ENCODE measurements at regions not wholly inside any gene's neighbourhood (a gene's known extent, or its start where the extent isn't known, plus 50 kb on each side); places are given as distances from the start of the nearest gene placed in this dataset.
"Not testable (repeated sequence)": the region's sequence is repeated elsewhere in the genome, so short reads cannot be mapped to it uniquely, and the experiment has no call there.

GRCh38 chr1:238611406-238611805 is 720.7 kb upstream of the ZP4 start:
- H3K4me3 ChIP-seq (ENCODE audit: low read depth, low read length) = no peak overlapping the region
- TF ChIP-seq CTCF (conservative IDR thresholded peaks at IDR 0.05; ENCODE audit: low read depth, low read length) = no peak
- no peak for DNase-seq (ENCODE audit: low read depth)

- TF ChIP-seq CTCF (conservative IDR thresholded peaks at IDR 0.05; ENCODE audit: low read depth, low read length) = no peak
- DNase-seq (ENCODE audit: low read depth) = no peak
- H3K4me3 ChIP-seq (ENCODE audit: low read depth, low read length) = no peak overlapping the region
Observed at GRCh38 chr1:238608144-238608543, 717.4 kb upstream of the ZP4 start.

- no peak for TF ChIP-seq CTCF (conservative IDR thresholded peaks at IDR 0.05; ENCODE audit: low read depth, low read length)
- DNase-seq (ENCODE audit: low read depth) = peak; percentile 7
- no peak overlapping the region for H3K4me3 ChIP-seq (ENCODE audit: low read depth, low read length)
Observed at GRCh38 chr1:238606896-238607295, 716.2 kb upstream of the ZP4 start.

- DNase-seq (ENCODE audit: low read depth) = no peak
- no peak overlapping the region for H3K4me3 ChIP-seq (ENCODE audit: low read depth, low read length)
- TF ChIP-seq CTCF (conservative IDR thresholded peaks at IDR 0.05; ENCODE audit: low read depth, low read length) = no peak
Observed at GRCh38 chr1:238606457-238606856, 715.7 kb upstream of the ZP4 start.

- no peak for DNase-seq (ENCODE audit: low read depth)
- no peak for TF ChIP-seq CTCF (conservative IDR thresholded peaks at IDR 0.05; ENCODE audit: low read depth, low read length)
Observed at GRCh38 chr1:238604357-238604756, 713.6 kb upstream of the ZP4 start.

GRCh38 chr1:238601604-238602003 is 710.9 kb upstream of the ZP4 start:
- H3K4me3 ChIP-seq (ENCODE audit: low read depth, low read length); DNase-seq (ENCODE audit: low read depth): not testable (repeated sequence)

More at GRCh38 chr1:238604357-238604756, 713.6 kb upstream of the ZP4 start:
- no peak overlapping the region for H3K4me3 ChIP-seq (ENCODE audit: low read depth, low read length)

- DNase-seq (ENCODE audit: low read depth) = no peak
- TF ChIP-seq CTCF (conservative IDR thresholded peaks at IDR 0.05; ENCODE audit: low read depth, low read length) = no peak
- H3K4me3 ChIP-seq (ENCODE audit: low read depth, low read length) = no peak overlapping the region
Observed at GRCh38 chr1:238596703-238597102, 706.0 kb upstream of the ZP4 start.

GRCh38 chr1:238592621-238593020 is 701.9 kb upstream of the ZP4 start:
- TF ChIP-seq CTCF (conservative IDR thresholded peaks at IDR 0.05; ENCODE audit: low read depth, low read length) = no peak
- H3K4me3 ChIP-seq (ENCODE audit: low read depth, low read length) = no peak overlapping the region
- DNase-seq (ENCODE audit: low read depth) = peak; percentile 26

Data from epithelial cell of proximal tubule (primary cell).